HG03066 (cell line): ENCODE measurements at regions not wholly inside any gene's neighbourhood (a gene's known extent, or its start where the extent isn't known, plus 50 kb on each side); places are given as distances from the start of the nearest gene placed in this dataset.

Experiments used
- ATAC-seq: cut with Tn5 transposase; IDR thresholded peaks from one replicate; pipeline ENCODE4 v1.9.1; 2021; ENCODE audit warnings: low read depth; ENCODE audit not compliant: unreplicated experiment

DNA sequence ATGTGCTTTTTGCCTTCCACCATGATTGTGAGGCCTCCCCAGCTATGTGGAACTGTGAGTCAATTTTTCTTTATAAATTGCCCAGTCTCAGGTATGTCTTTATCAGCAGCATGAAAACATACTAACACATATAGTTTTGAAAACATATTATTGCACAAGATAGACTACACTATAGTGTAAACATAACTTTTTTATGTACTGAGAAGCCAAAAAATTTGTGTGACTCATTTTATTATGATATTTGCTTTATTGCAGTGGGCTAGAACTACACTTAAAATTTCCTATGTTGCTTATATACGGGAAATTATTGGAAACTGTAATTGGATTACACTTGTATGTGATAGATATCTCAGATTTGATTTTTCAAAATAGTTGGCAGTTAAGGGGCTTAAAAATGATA lies 885.5 kb upstream of the FBXO33 start:
- no peak for ATAC-seq

GRCh38 chr14:40312296-40312695 lies 880.1 kb upstream of the FBXO33 start:
- ATAC-seq, result no peak

GRCh38 chr14:40309124-40309523 lies 876.9 kb upstream of the FBXO33 start:
- no peak for ATAC-seq

GRCh38 chr14:40308240-40308639 lies 876.0 kb upstream of the FBXO33 start:
- no peak for ATAC-seq

DNA sequence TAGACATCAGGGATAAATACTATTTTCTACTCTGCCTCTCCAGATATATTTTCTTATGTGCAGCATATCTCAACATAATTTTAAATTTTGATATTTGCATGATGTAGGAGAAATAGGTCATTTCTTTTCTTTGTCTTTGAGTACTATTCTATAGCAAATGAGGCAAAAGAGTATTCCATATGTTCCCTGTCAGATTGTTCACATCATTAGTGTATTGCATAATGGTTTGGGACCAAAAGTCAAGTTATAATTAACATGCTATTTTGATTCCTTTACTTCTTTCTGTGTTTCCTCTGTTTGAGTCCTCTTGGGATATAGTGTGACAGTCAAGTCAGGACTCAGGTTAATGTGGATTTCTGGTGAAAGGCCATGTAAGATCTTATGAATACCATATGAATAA lies 864.6 kb upstream of the FBXO33 start:
- ATAC-seq, result no peak

DNA sequence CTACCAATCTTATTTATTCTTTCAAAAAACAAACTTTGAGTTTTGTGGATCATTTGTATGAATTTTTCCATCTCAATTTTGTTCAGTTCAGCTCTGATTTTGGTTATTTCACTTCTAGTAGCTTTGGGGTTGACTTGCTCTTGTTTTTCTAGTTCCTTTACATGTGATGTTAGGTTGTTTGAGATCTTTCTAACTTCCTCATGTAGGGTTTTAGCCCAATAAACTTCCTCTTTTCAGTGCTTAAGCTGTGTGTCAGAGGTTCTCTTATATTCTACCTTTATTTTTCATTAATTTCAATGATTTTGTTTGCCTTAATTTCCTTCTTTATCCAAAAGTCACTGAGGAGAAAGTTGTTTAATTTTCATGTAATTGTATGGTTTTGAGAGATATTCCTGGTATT lies 860.4 kb upstream of the FBXO33 start:
- no peak for ATAC-seq

DNA sequence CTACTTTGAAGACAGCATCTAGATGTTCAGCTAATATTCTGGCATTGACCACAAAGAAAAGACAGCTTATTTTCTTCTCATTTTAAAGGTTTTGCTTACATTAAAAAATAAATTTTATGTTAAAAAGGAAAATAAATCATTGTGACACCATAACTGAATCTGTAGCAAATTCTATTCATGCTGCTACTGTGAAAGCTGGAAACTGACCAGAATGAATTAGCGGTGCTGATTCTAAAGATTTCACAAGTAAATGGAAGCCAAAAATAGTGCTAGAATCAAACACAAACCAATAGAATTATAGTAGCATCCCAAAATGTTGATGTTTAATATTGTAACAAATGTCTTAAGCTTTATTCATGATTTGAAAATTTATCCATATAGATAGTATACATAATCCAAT lies 850.0 kb upstream of the FBXO33 start:
- no peak for ATAC-seq

DNA sequence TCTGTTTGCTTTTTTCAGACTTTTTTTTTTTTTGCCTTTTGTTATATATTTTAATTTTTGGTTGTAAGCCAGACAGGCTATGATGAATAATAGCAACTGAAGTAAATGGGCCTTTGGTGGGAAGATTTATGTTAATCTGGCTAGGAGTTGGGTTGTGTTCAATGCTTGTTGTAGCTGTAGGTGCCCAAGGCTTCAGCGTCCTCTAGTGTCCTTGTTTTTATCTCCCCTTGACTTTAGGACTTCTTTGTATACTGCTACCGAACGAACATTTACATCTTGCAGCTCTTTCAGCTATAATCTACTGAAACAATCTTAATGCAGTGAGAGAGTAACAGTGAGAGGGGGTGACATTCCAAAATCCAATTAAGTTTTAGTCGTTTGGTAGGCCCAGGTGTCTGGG lies 848.4 kb upstream of the FBXO33 start:
- no peak for ATAC-seq

DNA sequence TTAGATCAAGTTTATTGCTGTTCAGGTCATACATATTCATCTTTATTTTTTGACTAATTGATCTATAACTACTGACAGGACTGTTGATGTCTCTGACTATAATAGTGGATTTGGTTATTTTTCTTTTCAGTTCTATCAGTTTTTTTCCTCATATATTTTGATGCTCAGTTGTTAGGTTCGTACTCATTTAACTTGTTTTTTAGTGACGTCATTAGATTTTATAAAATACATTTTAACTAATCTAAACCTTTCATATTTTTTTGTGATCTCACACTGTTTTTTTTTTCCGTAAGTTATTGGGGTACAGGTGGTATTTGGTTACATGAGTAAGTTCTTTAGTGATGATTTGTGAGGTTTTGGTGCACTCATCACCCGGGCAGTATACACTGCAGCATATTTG lies 841.2 kb upstream of the FBXO33 start:
- ATAC-seq, result no peak

DNA sequence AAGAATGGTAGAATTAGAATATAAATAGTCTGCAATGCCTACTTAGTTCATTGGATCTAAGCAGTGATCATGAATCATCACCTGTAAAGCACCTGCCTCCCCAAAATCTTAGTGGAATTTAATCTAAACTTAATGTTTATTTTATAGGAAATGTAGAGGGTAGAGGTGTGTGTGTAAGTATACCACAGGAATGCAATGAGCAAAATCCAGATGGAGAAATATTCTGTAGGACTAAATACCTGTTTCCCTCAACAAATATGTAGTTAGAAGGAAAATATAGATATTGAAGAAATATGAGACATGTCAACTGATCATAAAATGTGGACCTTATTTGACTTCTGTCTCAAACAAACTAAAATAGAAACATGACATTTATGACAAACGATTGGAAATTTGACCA lies 839.2 kb upstream of the FBXO33 start:
- ATAC-seq, result no peak

DNA sequence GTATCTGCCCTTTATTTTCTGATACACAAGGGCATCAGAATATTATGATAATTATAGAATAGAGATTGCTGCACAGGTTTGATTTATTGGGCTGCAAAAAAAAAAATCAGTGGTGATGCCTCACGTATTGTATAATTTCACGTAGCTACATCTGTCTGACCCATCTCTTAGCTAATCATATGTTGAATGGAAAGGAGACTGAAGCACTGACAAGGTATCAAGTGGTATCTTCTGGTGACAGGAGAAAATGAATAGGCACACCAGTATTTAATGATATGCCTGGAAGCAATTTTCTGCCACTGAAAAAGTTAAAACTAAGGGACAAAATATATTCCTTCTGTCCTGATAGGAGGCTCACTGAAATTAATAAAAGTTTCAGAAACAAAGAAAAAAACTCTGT lies 837.2 kb upstream of the FBXO33 start:
- no peak for ATAC-seq

- no peak for ATAC-seq
These were observed 836.0 kb upstream of the FBXO33 start for GRCh38 chr14:40268236-40268635.

DNA sequence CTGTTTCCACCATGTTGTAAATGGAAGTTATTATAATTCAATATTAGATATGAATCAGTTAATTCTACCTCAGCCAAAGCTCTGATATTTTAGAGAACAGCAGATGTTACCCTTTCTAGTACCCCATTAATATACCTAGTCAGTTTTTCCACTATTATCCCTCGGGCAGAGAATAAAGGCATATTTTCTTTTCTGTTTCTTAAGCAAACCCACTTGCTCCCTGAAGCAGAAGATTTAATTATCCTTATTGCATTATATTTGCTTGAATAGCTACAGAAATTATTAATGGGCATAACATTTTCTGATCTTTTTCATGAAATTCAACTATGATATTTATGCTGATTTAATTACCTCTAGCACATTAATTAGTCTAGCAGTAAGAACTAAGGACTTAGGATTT lies 832.9 kb upstream of the FBXO33 start:
- ATAC-seq, result no peak

- ATAC-seq, result no peak
These were observed 820.7 kb upstream of the FBXO33 start for GRCh38 chr14:40252817-40253447.

DNA sequence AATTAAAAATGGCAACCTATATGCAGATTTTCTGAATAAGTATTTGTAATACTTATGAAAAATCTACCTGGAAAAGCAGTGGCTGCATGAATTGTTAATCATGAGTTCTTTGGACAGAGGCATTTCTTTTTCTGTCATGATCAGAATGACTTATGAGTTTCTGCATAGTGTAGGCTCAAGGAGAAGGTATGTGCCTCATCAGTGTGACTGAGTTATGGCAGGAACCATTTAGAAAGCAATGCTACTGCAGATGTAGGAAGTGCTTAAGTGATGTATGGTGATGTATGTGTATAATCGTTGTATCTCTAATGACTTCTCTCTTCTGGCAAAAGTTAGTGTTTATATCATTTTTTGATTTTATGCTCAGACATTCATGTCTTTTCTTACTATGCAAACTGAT lies 816.4 kb upstream of the FBXO33 start:
- ATAC-seq, result no peak

- no peak for ATAC-seq
These were observed 808.1 kb upstream of the FBXO33 start for GRCh38 chr14:40240245-40240859.

GRCh38 chr14:40232302-40232701 lies 800.1 kb upstream of the FBXO33 start:
- ATAC-seq, result no peak

GRCh38 chr14:40229676-40230075 lies 797.4 kb upstream of the FBXO33 start:
- no peak for ATAC-seq

GRCh38 chr14:40222996-40223395 lies 790.8 kb upstream of the FBXO33 start:
- no peak for ATAC-seq

- ATAC-seq, result no peak
These were observed 789.2 kb upstream of the FBXO33 start for GRCh38 chr14:40221428-40221827.

- ATAC-seq, result no peak
These were observed 786.8 kb upstream of the FBXO33 start for GRCh38 chr14:40219032-40219431.

- no peak for ATAC-seq
These were observed 786.2 kb upstream of the FBXO33 start for GRCh38 chr14:40218282-40218941.
